ENCODE measurements at regions not wholly inside any gene's neighbourhood (a gene's known extent, or its start where the extent isn't known, plus 50 kb on each side); places are given as distances from the start of the nearest gene placed in this dataset.

DNA sequence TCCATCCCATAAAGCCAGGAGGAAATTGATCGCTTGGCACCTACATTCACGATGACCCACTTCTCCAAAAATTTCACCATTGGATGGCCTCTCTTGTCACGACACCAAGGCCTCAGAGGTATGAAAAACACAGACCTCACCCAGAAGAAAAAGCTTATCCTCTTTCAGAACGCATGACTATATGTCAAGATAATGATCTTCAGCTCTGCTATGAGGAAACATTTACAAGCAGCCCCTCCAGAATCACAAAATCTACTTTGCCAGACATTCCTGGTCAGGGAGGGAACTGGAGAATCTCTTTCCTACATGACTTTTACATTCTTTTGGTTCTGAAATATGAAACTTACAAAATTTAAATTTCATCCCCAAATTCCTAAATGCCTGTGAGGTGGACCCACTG is 122.7 kb downstream of the WNT5A start:
- no peak for TF ChIP-seq CTCF (IDR thresholded peaks at IDR 0.05)
- no peak for TF ChIP-seq POLR2A (IDR thresholded peaks at IDR 0.05)
